Endothelial cell of umbilical vein (primary cell): ENCODE measurements at regions not wholly inside any gene's neighbourhood (a gene's known extent, or its start where the extent isn't known, plus 50 kb on each side); places are given as distances from the start of the nearest gene placed in this dataset.

Experiments used
- BruUV-seq: library from RNA; stranded (reverse); fragments of 400-500 nt; replicated peaks from 2 replicates; lab custom pipeline; 2021; lab: Mats Ljungman, UMichigan
- CTCF ChIA-PET: fragments of 300-600, 350-600 bp; sonication (Branson Sonifier 250); formaldehyde crosslinking; loops from one replicate; lab custom pipeline; 2021; ENCODE audit warnings: antibody characterized with exemption, inconsistent platforms; lab: Charles Lee
- POLR2A ChIA-PET: fragments of 300-600, 350-600 bp; sonication (Branson Sonifier 250); formaldehyde crosslinking; loops from one replicate; lab custom pipeline; 2021; ENCODE audit warnings: antibody characterized with exemption, inconsistent platforms; lab: Charles Lee
- DNase-seq: peaks from one replicate; pipeline ENCODE4 v3.0.0-alpha.2; 2011; ENCODE audit warnings: low read depth, low spot score
- FAIRE-seq: peaks from 2 replicates; lab custom pipeline; 2011; peaks lifted over from hg19 to GRCh38; lab: Jason Lieb, UNC
- H2AFZ ChIP-seq: 2 replicates; pipeline ENCODE4 v1.6.0; 2012; ENCODE audit warnings: low read depth, low read length, control low read depth, inconsistent platforms
- H3K27ac ChIP-seq: 2 replicates; pipeline ENCODE4 v1.5.1; 2011; ENCODE audit warnings: low read depth, mild to moderate bottlenecking, control low read depth, low read length, moderate library complexity; ENCODE audit not compliant: insufficient read depth
- H3K27me3 ChIP-seq, 2 experiments: 2 replicates each; pipeline versions ENCODE4 v1.6.0 to v1.6.1; 2011; ENCODE audit warnings: low read length in 2 of 2, mixed read lengths in 1 of 2; ENCODE audit not compliant: control insufficient read depth in 2 of 2, insufficient read depth in 2 of 2
- H3K36me3 ChIP-seq, 2 experiments: 2 replicates in 1 of 2; 3 replicates in 1 of 2; pipeline ENCODE4 v1.5.1; 2011; ENCODE audit warnings: low read length in 2 of 2, mild to moderate bottlenecking in 1 of 2, moderate library complexity in 1 of 2; ENCODE audit not compliant: control insufficient read depth in 2 of 2, insufficient read depth in 2 of 2; ENCODE audit errors: extremely low read depth in 1 of 2
- H3K4me1 ChIP-seq: 3 replicates; pipeline ENCODE4 v1.5.1; 2011; ENCODE audit warnings: mild to moderate bottlenecking, low read length; ENCODE audit not compliant: control insufficient read depth, insufficient read depth; ENCODE audit errors: extremely low read depth
- H3K4me2 ChIP-seq: 2 replicates; pipeline ENCODE4 v1.6.1; 2011; ENCODE audit warnings: low read length, control low read depth, mixed read lengths; ENCODE audit not compliant: insufficient read depth
- H3K4me3 ChIP-seq, 3 experiments: fragments of 200-600 bp in 1 of 3; sonication (generic), shearing (Covaris generic) in 1 of 3; replicated peaks in 1 of 3; 2 replicates each; pipeline ENCODE4 v1.5.1; 2011 to 2016; ENCODE audit warnings: control low read depth in 3 of 3, low read length in 3 of 3, mild to moderate bottlenecking in 2 of 3, inconsistent platforms in 1 of 3, low read depth in 1 of 3, moderate library complexity in 1 of 3; ENCODE audit not compliant: insufficient read depth in 1 of 3
- H3K79me2 ChIP-seq: 2 replicates; pipeline ENCODE4 v1.6.0; 2012; ENCODE audit warnings: low read length, inconsistent platforms; ENCODE audit not compliant: control insufficient read depth, insufficient read depth
- H3K9ac ChIP-seq: replicated peaks from 2 replicates; pipeline ENCODE3; 2011; ENCODE audit warnings: low read length, control low read depth; ENCODE audit not compliant: insufficient read depth; ENCODE audit errors: extremely low read depth
- H3K9me1 ChIP-seq: replicated peaks from 3 replicates; pipeline ENCODE4 v1.6.0; 2011; ENCODE audit warnings: mild to moderate bottlenecking, low read length; ENCODE audit not compliant: control insufficient read depth, insufficient read depth; ENCODE audit errors: extremely low read depth
- H3K9me3 ChIP-seq: replicated peaks from 2 replicates; pipeline ENCODE4 v1.5.1; 2012; ENCODE audit warnings: low read length, inconsistent platforms; ENCODE audit not compliant: control insufficient read depth, insufficient read depth
- H4K20me1 ChIP-seq: replicated peaks from 2 replicates; pipeline ENCODE3; 2011; ENCODE audit warnings: mild to moderate bottlenecking, low read length; ENCODE audit not compliant: control insufficient read depth, insufficient read depth; ENCODE audit errors: extremely low read depth
- CTCF ChIP-seq, 2 donors: IDR thresholded peaks; 1 replicate in 1 of 2; 2 replicates in 1 of 2; pipeline ENCODE4 v1.5.1; 2011; ENCODE audit warnings: low read length in 2 of 2, mild to moderate bottlenecking in 2 of 2, moderate library complexity in 2 of 2, control low read depth in 1 of 2, inconsistent platforms in 1 of 2, low read depth in 1 of 2; ENCODE audit not compliant: insufficient read depth in 1 of 2; ENCODE audit errors: extremely low read depth in 1 of 2
- EZH2 ChIP-seq: IDR thresholded peaks from 2 replicates; pipeline ENCODE4 v1.6.1; 2012; ENCODE audit warnings: borderline replicate concordance, low read depth, mild to moderate bottlenecking, moderate library complexity, low read length, inconsistent platforms; ENCODE audit not compliant: severe bottlenecking
- FOS ChIP-seq: IDR thresholded peaks from 2 replicates; pipeline ENCODE4 v1.6.1; 2011; ENCODE audit warnings: mild to moderate bottlenecking, low read length, moderate library complexity, borderline replicate concordance; ENCODE audit not compliant: insufficient read depth
- GATA2 ChIP-seq: IDR thresholded peaks from 2 replicates; pipeline ENCODE4 v1.7.0; 2011; ENCODE audit warnings: low read depth, mild to moderate bottlenecking, moderate library complexity, mixed read lengths, low read length; ENCODE audit not compliant: insufficient read length, insufficient read depth
- JUN ChIP-seq: IDR thresholded peaks from 2 replicates; pipeline ENCODE4 v1.6.1; 2011; ENCODE audit warnings: borderline replicate concordance, low read depth; ENCODE audit not compliant: insufficient read length, insufficient read depth
- MAX ChIP-seq: IDR thresholded peaks from 2 replicates; pipeline ENCODE4 v1.6.1; 2011; ENCODE audit not compliant: insufficient read depth, insufficient read length
- MYC ChIP-seq: IDR thresholded peaks from one replicate; pipeline ENCODE4 v1.6.1; 2011; ENCODE audit warnings: mild to moderate bottlenecking, low read depth, low read length
- POLR2A ChIP-seq: IDR thresholded peaks from 2 replicates; pipeline ENCODE4 v1.6.1; 2012; ENCODE audit warnings: low read depth, mild to moderate bottlenecking, control low read depth, low read length
- POLR2AphosphoS5 ChIP-seq: IDR thresholded peaks from 2 replicates; pipeline ENCODE4 v1.6.1; 2012; ENCODE audit warnings: low read depth, mild to moderate bottlenecking, control low read depth, low read length, moderate library complexity; ENCODE audit not compliant: insufficient read depth
- dilution Hi-C: fragments of 300-500 bp; cut with MboI; formaldehyde crosslinking; loops from one replicate; pipeline ENCODE4 v1.15.0; 2019; ENCODE audit warnings: low sequenced_read_pairs; ENCODE audit not compliant: extremely low pct_ligation_motif_present
- intact Hi-C: fragments of 100-400 bp; cut with micrococcal nuclease; formaldehyde crosslinking; loops from one replicate; pipeline ENCODE4 v1.10.0; 2022

- Histone ChIP-seq H3K27ac (no peak overlapping the region), H3K36me3 (no peaks in the 10 kb centered on the region), H3K4me3 (no peak overlapping the region), H3K27me3 (no peaks in the 10 kb centered on the region), H3K9me3 (no peaks in the 10 kb centered on the region), H3K79me2 (no peaks in the 10 kb centered on the region), H4K20me1 (no peaks in the 10 kb centered on the region), H2AFZ (no peak overlapping the region), H3K4me2 (no peak overlapping the region), H3K4me1 (no peaks in the 10 kb centered on the region), H3K9me1 (no peaks in the 10 kb centered on the region), H3K9ac (no peak overlapping the region)
- dilution Hi-C loops, result no loop called here
- ChIA-PET CTCF (no interaction called here), POLR2A (no interaction called here)
- DNase-seq (no peak), FAIRE-seq (no peak)
- BruUV-seq, result no TSS peak
- intact Hi-C loops, result no loop called here
- no peak for TF ChIP-seq EZH2
- no peak for TF ChIP-seq POLR2AphosphoS5
- TF ChIP-seq FOS, result no peak
- TF ChIP-seq GATA2, result no peak
- TF ChIP-seq MYC, result no peak
- no peak for TF ChIP-seq CTCF (IDR thresholded peaks at IDR 0.05; ENCODE audit: extremely low read depth in 1 of 2, insufficient read depth in 1 of 2, low read depth in 1 of 2, low read length in 2 of 2)
- no peak for TF ChIP-seq POLR2A
- no peak for TF ChIP-seq MAX
- TF ChIP-seq JUN, result no peak
Measured at GRCh38 chr7:32251659-32252058, 181.5 kb upstream of the PDE1C start.
